IMR-90 (cell line): ENCODE measurements at regions not wholly inside any gene's neighbourhood (a gene's known extent, or its start where the extent isn't known, plus 50 kb on each side); places are given as distances from the start of the nearest gene placed in this dataset.

Experiments used
- ATAC-seq: fragments of 200-7000 bp; cut with Tn5 transposase; 2 replicates; pipeline ENCODE4 v1.9.1; 2020; ENCODE audit warnings: low read depth, mild to moderate bottlenecking, moderate library complexity
- BruUV-seq: library from RNA; stranded (reverse); fragments of 400-500 nt; replicated peaks from 2 replicates; lab custom pipeline; 2021; lab: Mats Ljungman, UMichigan
- CTCF ChIA-PET: fragments of 300-600 bp; formaldehyde crosslinking; extraction: SDS; loops from one replicate; lab custom pipeline; 2021; ENCODE audit warnings: antibody characterized with exemption; lab: Yijun Ruan, JAX
- POLR2A ChIA-PET: fragments of 300-600 bp; sonication (Branson Sonifier 250); formaldehyde crosslinking; loops from one replicate; lab custom pipeline; 2022; ENCODE audit warnings: antibody characterized with exemption; ENCODE audit not compliant: unreplicated experiment; lab: Charles Lee
- DNase-seq: peaks from one replicate; pipeline ENCODE4 v3.0.0; 2013
- H2AFZ ChIP-seq: replicated peaks from 2 replicates; pipeline ENCODE3; 2013; ENCODE audit warnings: low read length, mild to moderate bottlenecking; ENCODE audit not compliant: poor library complexity
- H2AK5ac ChIP-seq: 2 replicates; pipeline ENCODE4 v1.6.1; 2013; ENCODE audit warnings: low read depth, low read length, inconsistent platforms
- H2AK9ac ChIP-seq: replicated peaks from 2 replicates; pipeline ENCODE3; 2013; ENCODE audit warnings: mild to moderate bottlenecking, low read depth, low read length, moderate library complexity; ENCODE audit not compliant: poor library complexity
- H2BK120ac ChIP-seq: 2 replicates; pipeline ENCODE4 v1.6.1; 2013; ENCODE audit warnings: low read depth, low read length, inconsistent platforms
- H2BK15ac ChIP-seq: 3 replicates; pipeline ENCODE4 v1.6.1; 2013; ENCODE audit warnings: low read depth, low read length, inconsistent platforms
- H2BK20ac ChIP-seq: 2 replicates; pipeline ENCODE4 v1.6.1; 2013; ENCODE audit warnings: low read depth, mild to moderate bottlenecking, inconsistent platforms, low read length, moderate library complexity
- H2BK5ac ChIP-seq: 2 replicates; pipeline ENCODE4 v1.6.1; 2013; ENCODE audit warnings: mild to moderate bottlenecking, low read depth, low read length, inconsistent platforms; ENCODE audit not compliant: poor library complexity, severe bottlenecking
- H3K14ac ChIP-seq: replicated peaks from 2 replicates; pipeline ENCODE4 v1.6.1; 2013; ENCODE audit warnings: low read depth, low read length, inconsistent platforms
- H3K18ac ChIP-seq: 2 replicates; pipeline ENCODE4 v1.6.1; 2013; ENCODE audit warnings: low read depth, low read length, control low read depth
- H3K23ac ChIP-seq: 2 replicates; pipeline ENCODE4 v1.6.1; 2013; ENCODE audit warnings: low read depth, low read length, inconsistent platforms
- H3K27ac ChIP-seq: 2 replicates; pipeline ENCODE4 v1.5.1; 2013; ENCODE audit warnings: mild to moderate bottlenecking, control low read depth, low read length; ENCODE audit not compliant: insufficient read depth
- H3K27me3 ChIP-seq: 2 replicates; pipeline ENCODE4 v1.6.1; 2013; ENCODE audit warnings: low read length; ENCODE audit not compliant: control insufficient read depth, insufficient read depth
- H3K36me3 ChIP-seq: 2 replicates; pipeline ENCODE4 v1.6.1; 2013; ENCODE audit warnings: low read length, mixed read lengths; ENCODE audit not compliant: control insufficient read depth, insufficient read depth
- H3K4ac ChIP-seq: 2 replicates; pipeline ENCODE4 v1.6.1; 2013; ENCODE audit warnings: low read depth, low read length, inconsistent platforms
- H3K4me1 ChIP-seq: 2 replicates; pipeline ENCODE4 v1.6.1; 2013; ENCODE audit warnings: low read length, mixed read lengths; ENCODE audit not compliant: control insufficient read depth, insufficient read depth
- H3K4me2 ChIP-seq: 2 replicates; pipeline ENCODE4 v1.6.1; 2013; ENCODE audit warnings: low read depth, mild to moderate bottlenecking, control low read depth, low read length, moderate library complexity
- H3K4me3 ChIP-seq: 2 replicates; pipeline ENCODE4 v1.5.1; 2013; ENCODE audit warnings: low read depth, mild to moderate bottlenecking, control low read depth, low read length, moderate library complexity; ENCODE audit not compliant: insufficient read depth
- H3K56ac ChIP-seq: 2 replicates; pipeline ENCODE4 v1.6.1; 2013; ENCODE audit warnings: low read length, inconsistent platforms; ENCODE audit not compliant: insufficient read depth; ENCODE audit errors: extremely low read depth
- H3K79me1 ChIP-seq, 2 experiments: 2 replicates each; pipeline ENCODE4 v1.6.1; 2013; ENCODE audit warnings: low read length in 2 of 2, inconsistent platforms in 1 of 2, low read depth in 1 of 2
- H3K9ac ChIP-seq: 2 replicates; pipeline ENCODE4 v1.6.1; 2013; ENCODE audit warnings: low read depth, low read length, control low read depth
- H3K9me1 ChIP-seq: 2 replicates; pipeline ENCODE4 v1.6.1; 2013; ENCODE audit warnings: low read length, inconsistent platforms; ENCODE audit not compliant: insufficient read depth
- H3K9me3 ChIP-seq: 2 replicates; pipeline ENCODE4 v1.6.1; 2013; ENCODE audit warnings: low read length; ENCODE audit not compliant: control insufficient read depth, insufficient read depth
- H4K20me1 ChIP-seq: 2 replicates; pipeline ENCODE4 v1.6.1; 2013; ENCODE audit warnings: low read length, inconsistent platforms; ENCODE audit not compliant: insufficient read depth
- H4K5ac ChIP-seq: 2 replicates; pipeline ENCODE4 v1.6.1; 2013; ENCODE audit warnings: mild to moderate bottlenecking, low read depth, low read length, control low read depth
- H4K8ac ChIP-seq, 2 experiments: 2 replicates each; pipeline ENCODE4 v1.6.1; 2013; ENCODE audit warnings: low read depth in 2 of 2, low read length in 2 of 2, control low read depth in 1 of 2, inconsistent platforms in 1 of 2
- H4K91ac ChIP-seq: 2 replicates; pipeline ENCODE4 v1.6.1; 2013; ENCODE audit warnings: low read depth, low read length, inconsistent platforms; ENCODE audit not compliant: insufficient read depth
- CEBPB ChIP-seq: IDR thresholded peaks from 2 replicates; pipeline ENCODE4 v1.6.1; 2012; ENCODE audit warnings: low read depth, low read length, improper control_type of control experiment
- CTCF ChIP-seq: conservative IDR thresholded peaks from 2 replicates; pipeline ENCODE4 v1.5.1; 2012; ENCODE audit warnings: mild to moderate bottlenecking, low read depth, low read length, improper control_type of control experiment
- RAD21 ChIP-seq: IDR thresholded peaks from 2 replicates; pipeline ENCODE4 v1.6.1; 2012; ENCODE audit warnings: low read length, improper control_type of control experiment
- SMC3 ChIP-seq: fragments of 150-350 bp; IDR thresholded peaks from 2 replicates; pipeline ENCODE4 v1.6.1; 2016; ENCODE audit warnings: low read depth, mild to moderate bottlenecking, antibody characterized with exemption, low read length, moderate library complexity
- WGBS, 2 experiments: methylation state at CpG; one replicate each; pipeline versions ENCODE4 v1.1.5 to v1.1.7; 2013; ENCODE audit warnings: missing lambda C conversion rate in 2 of 2; ENCODE audit not compliant: insufficient read length in 1 of 2; ENCODE audit errors: extremely low coverage in 2 of 2; 5-methylcytosine and 5-hydroxymethylcytosine counted together
- dilution Hi-C: fragments of 300-500 bp; cut with HindIII; formaldehyde crosslinking; loops from one replicate; pipeline ENCODE4 v1.14.3; 2018; ENCODE audit warnings: low sequenced_read_pairs; ENCODE audit not compliant: unreplicated experiment
- in situ Hi-C: fragments of 300-500 bp; cut with MboI; formaldehyde crosslinking; loops from 3 replicates; pipeline ENCODE4 v1.14.3; 2019; ENCODE audit warnings: low sequenced_read_pairs, inconsistent platforms, mixed read lengths
- intact Hi-C: fragments of 100-400 bp; cut with micrococcal nuclease; formaldehyde crosslinking; loops from 2 replicates; pipeline ENCODE4 v1.10.0; 2022
- TF ChIP-seq, protein P1 (sequence below): fragments of 150-350 bp; IDR thresholded peaks from 2 replicates; pipeline ENCODE4 v1.6.1; 2016; ENCODE audit warnings: low read depth, mild to moderate bottlenecking, low read length, moderate library complexity, borderline replicate concordance

DNA sequence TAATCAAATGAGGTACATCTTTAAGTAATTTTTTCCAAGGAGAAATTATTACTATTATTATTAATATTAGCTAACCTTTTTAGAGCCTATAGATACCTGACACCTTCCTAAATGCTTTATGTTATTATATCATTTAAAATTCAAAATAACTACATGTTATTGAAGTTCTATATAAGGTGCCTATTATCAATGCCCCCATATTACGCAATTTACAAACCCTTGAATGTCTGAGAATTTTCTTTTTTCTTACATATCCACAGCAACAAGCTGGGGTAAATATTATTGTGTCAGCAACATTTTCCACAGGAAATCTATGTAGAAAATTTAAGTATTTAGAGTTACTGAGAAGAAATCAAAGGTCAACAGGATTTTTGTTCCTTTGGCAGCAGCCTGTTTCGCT lies 327.3 kb downstream of the NXPE2 start:
- Histone ChIP-seq H3K56ac (no peak overlapping the region), H3K4me2 (no peak overlapping the region), H4K20me1 (no peaks in the 10 kb centered on the region), H3K18ac (no peak overlapping the region), H3K14ac (no peak overlapping the region), H3K23ac (no peak overlapping the region), H3K9ac (no peak overlapping the region), H4K8ac (no peak overlapping the region), H3K9me3 (no peaks in the 10 kb centered on the region; the same call in 1 of the 2 replicates), H3K4me3 (no peak overlapping the region), H2AFZ (no peak overlapping the region), H3K4me1 (no peaks in the 10 kb centered on the region), H2BK20ac (no peak overlapping the region), H3K27ac (no peak overlapping the region), H2AK9ac (no peak overlapping the region), H3K27me3 (no peaks in the 10 kb centered on the region), H2AK5ac (no peak overlapping the region), H3K79me1 (no peaks in the 10 kb centered on the region), H3K9me1 (no peaks in the 10 kb centered on the region), H2BK5ac (no peak overlapping the region), H3K4ac (no peak overlapping the region), H2BK120ac (no peak overlapping the region), H4K5ac (no peak overlapping the region), H2BK15ac (no peak overlapping the region), H4K91ac (no peak overlapping the region), H3K36me3 (no peaks in the 10 kb centered on the region)
- dilution Hi-C loops, result no loop called here
- DNase-seq, result no peak
- no TSS peak for BruUV-seq
- ChIA-PET POLR2A (no interaction called here), CTCF (no interaction called here)
- in situ Hi-C loops, result no loop called here
- intact Hi-C loops, result no loop called here
- no peak for ATAC-seq
- TF ChIP-seq CTCF, result no peak
- TF ChIP-seq SMC3, result no peak
- TF ChIP-seq, protein P1, sequence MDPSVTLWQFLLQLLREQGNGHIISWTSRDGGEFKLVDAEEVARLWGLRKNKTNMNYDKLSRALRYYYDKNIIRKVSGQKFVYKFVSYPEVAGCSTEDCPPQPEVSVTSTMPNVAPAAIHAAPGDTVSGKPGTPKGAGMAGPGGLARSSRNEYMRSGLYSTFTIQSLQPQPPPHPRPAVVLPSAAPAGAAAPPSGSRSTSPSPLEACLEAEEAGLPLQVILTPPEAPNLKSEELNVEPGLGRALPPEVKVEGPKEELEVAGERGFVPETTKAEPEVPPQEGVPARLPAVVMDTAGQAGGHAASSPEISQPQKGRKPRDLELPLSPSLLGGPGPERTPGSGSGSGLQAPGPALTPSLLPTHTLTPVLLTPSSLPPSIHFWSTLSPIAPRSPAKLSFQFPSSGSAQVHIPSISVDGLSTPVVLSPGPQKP, result no peak
- TF ChIP-seq RAD21, result no peak
- peak; percentile 62 for TF ChIP-seq CEBPB
- no CpG with 5 or more reads among the region's 2 CpGs for WGBS, 2 experiments
